ENCODE measurements at regions not wholly inside any gene's neighbourhood (a gene's known extent, or its start where the extent isn't known, plus 50 kb on each side); places are given as distances from the start of the nearest gene placed in this dataset.

GRCh38 chr1:37317870-37318467, 156.4 kb upstream of the ZC3H12A start:
- DNase-seq (ENCODE audit: low spot score): no peak
- H3K4me3 ChIP-seq: peak overlapping the region; percentile 35
- TF ChIP-seq CTCF (IDR thresholded peaks at IDR 0.05): no peak

GRCh38 chr1:37318490-37318889, 155.9 kb upstream of the ZC3H12A start:
- TF ChIP-seq CTCF (IDR thresholded peaks at IDR 0.05): no peak
- H3K27ac ChIP-seq: no peak overlapping the region
- H3K4me3 ChIP-seq: peak overlapping the region; percentile 35
- no peak for DNase-seq (ENCODE audit: low spot score)

More at GRCh38 chr1:37317870-37318467, 156.4 kb upstream of the ZC3H12A start:
- no peak overlapping the region for H3K27ac ChIP-seq

- TF ChIP-seq CTCF (IDR thresholded peaks at IDR 0.05): no peak
- no peak for DNase-seq (ENCODE audit: low spot score)
- Histone ChIP-seq H3K4me3 (no peak overlapping the region), H3K27ac (no peak overlapping the region)
These were observed 155.1 kb upstream of the ZC3H12A start for GRCh38 chr1:37319284-37319683.

- H3K27ac ChIP-seq: no peak overlapping the region
- no peak for DNase-seq (ENCODE audit: low spot score)
- no peak overlapping the region for H3K4me3 ChIP-seq
- TF ChIP-seq CTCF (IDR thresholded peaks at IDR 0.05): no peak
These were observed 150.6 kb upstream of the ZC3H12A start for GRCh38 chr1:37323486-37324377.

- DNase-seq (ENCODE audit: low spot score): no peak
- no peak for TF ChIP-seq CTCF (IDR thresholded peaks at IDR 0.05)
These were observed 149.4 kb upstream of the ZC3H12A start for GRCh38 chr1:37325010-37325409.

GRCh38 chr1:37325509-37326437, 148.6 kb upstream of the ZC3H12A start:
- H3K4me3 ChIP-seq: no peak overlapping the region
- H3K27ac ChIP-seq: no peak overlapping the region
- no peak for TF ChIP-seq CTCF (IDR thresholded peaks at IDR 0.05)
- no peak for DNase-seq (ENCODE audit: low spot score)

More at GRCh38 chr1:37325010-37325409, 149.4 kb upstream of the ZC3H12A start:
- Histone ChIP-seq H3K27ac (no peak overlapping the region), H3K4me3 (no peak overlapping the region)

Data from coronary artery (tissue), 2 donors.